ENCODE measurements at regions not wholly inside any gene's neighbourhood (a gene's known extent, or its start where the extent isn't known, plus 50 kb on each side); places are given as distances from the start of the nearest gene placed in this dataset.
"Not testable (repeated sequence)": the region's sequence is repeated elsewhere in the genome, so short reads cannot be mapped to it uniquely, and the experiment has no call there.

GRCh38 chr3:76198086-76198485 lies 412.7 kb upstream of the ZNF717 start:
- DNase-seq (ENCODE audit: low read depth): no peak

- no peak for DNase-seq (ENCODE audit: low read depth)
Measured at GRCh38 chr3:76199382-76199781, 414.0 kb upstream of the ZNF717 start.

- no peak for DNase-seq (ENCODE audit: low read depth)
Measured at GRCh38 chr3:76203578-76203977, 418.2 kb upstream of the ZNF717 start.

- DNase-seq (ENCODE audit: low read depth): no peak
Measured at GRCh38 chr3:76206346-76206745, 421.0 kb upstream of the ZNF717 start.

- DNase-seq (ENCODE audit: low read depth): no peak
Measured at GRCh38 chr3:76212679-76213078, 427.3 kb upstream of the ZNF717 start.

GRCh38 chr3:76222201-76222600 lies 436.9 kb upstream of the ZNF717 start:
- peak; percentile 2 for DNase-seq (ENCODE audit: low read depth)

GRCh38 chr3:76231258-76231657 lies 445.9 kb upstream of the ZNF717 start:
- DNase-seq (ENCODE audit: low read depth): no peak

GRCh38 chr3:76242886-76243753 lies 457.8 kb upstream of the ZNF717 start:
- DNase-seq (ENCODE audit: low read depth): no peak

GRCh38 chr3:76245073-76245472 lies 459.7 kb upstream of the ZNF717 start:
- no peak for DNase-seq (ENCODE audit: low read depth)

- no peak for DNase-seq (ENCODE audit: low read depth)
Measured at GRCh38 chr3:76245622-76246021, 460.3 kb upstream of the ZNF717 start.

- no peak for DNase-seq (ENCODE audit: low read depth)
Measured at GRCh38 chr3:76264496-76264895, 479.1 kb upstream of the ZNF717 start.

- no peak for DNase-seq (ENCODE audit: low read depth)
Measured at GRCh38 chr3:76264911-76265310, 479.6 kb upstream of the ZNF717 start.

- DNase-seq (ENCODE audit: low read depth): no peak
Measured at GRCh38 chr3:76266511-76266910, 481.2 kb upstream of the ZNF717 start.

GRCh38 chr3:76267851-76268380 lies 482.6 kb upstream of the ZNF717 start:
- DNase-seq (ENCODE audit: low read depth): no peak

- DNase-seq (ENCODE audit: low read depth): no peak
Measured at GRCh38 chr3:76293856-76294255, 508.5 kb upstream of the ZNF717 start.

- DNase-seq (ENCODE audit: low read depth): no peak
Measured at GRCh38 chr3:76300746-76301145, 515.4 kb upstream of the ZNF717 start.

GRCh38 chr3:76307556-76307955 lies 522.2 kb upstream of the ZNF717 start:
- peak; percentile 6 for DNase-seq (ENCODE audit: low read depth)

- no peak for DNase-seq (ENCODE audit: low read depth)
Measured at GRCh38 chr3:76308541-76308940, 523.2 kb upstream of the ZNF717 start.

GRCh38 chr3:76310089-76310488 lies 524.7 kb upstream of the ZNF717 start:
- DNase-seq (ENCODE audit: low read depth): no peak

GRCh38 chr3:76310667-76311066 lies 525.3 kb upstream of the ZNF717 start:
- no peak for DNase-seq (ENCODE audit: low read depth)

- no peak for DNase-seq (ENCODE audit: low read depth)
Measured at GRCh38 chr3:76311941-76312340, 526.6 kb upstream of the ZNF717 start.

- not testable (repeated sequence) for DNase-seq (ENCODE audit: low read depth)
Measured at GRCh38 chr3:76315906-76316305, 530.6 kb upstream of the ZNF717 start.

GRCh38 chr3:76321614-76322013 lies 536.3 kb upstream of the ZNF717 start:
- no peak for DNase-seq (ENCODE audit: low read depth)

GRCh38 chr3:76324101-76324500 lies 538.8 kb upstream of the ZNF717 start:
- no peak for DNase-seq (ENCODE audit: low read depth)

All from non-pigmented ciliary epithelial cell (primary cell).